ENCODE measurements at regions not wholly inside any gene's neighbourhood (a gene's known extent, or its start where the extent isn't known, plus 50 kb on each side); places are given as distances from the start of the nearest gene placed in this dataset.

- no peak for DNase-seq (ENCODE audit: low read depth in 3 of 3)
Observed at GRCh38 chr2:7812231-7812995, 869.4 kb upstream of the ID2 start.

GRCh38 chr2:7813541-7814292 lies 868.1 kb upstream of the ID2 start:
- DNase-seq (ENCODE audit: low read depth in 3 of 3): no peak

- no peak for DNase-seq (ENCODE audit: low read depth in 3 of 3)
Observed at GRCh38 chr2:7815726-7816125, 866.1 kb upstream of the ID2 start.

- DNase-seq (ENCODE audit: low read depth in 3 of 3): no peak
Observed at GRCh38 chr2:7816233-7816632, 865.6 kb upstream of the ID2 start.

- DNase-seq (ENCODE audit: low read depth in 3 of 3): no peak
Observed at GRCh38 chr2:7816944-7817343, 864.9 kb upstream of the ID2 start.

- no peak for DNase-seq (ENCODE audit: low read depth in 3 of 3)
Observed at GRCh38 chr2:7819316-7819715, 862.5 kb upstream of the ID2 start.

- no peak for DNase-seq (ENCODE audit: low read depth in 3 of 3)
Observed at GRCh38 chr2:7819850-7820249, 862.0 kb upstream of the ID2 start.

GRCh38 chr2:7824211-7824610 lies 857.6 kb upstream of the ID2 start:
- no peak for DNase-seq (ENCODE audit: low read depth in 3 of 3)

- no peak for DNase-seq (ENCODE audit: low read depth in 3 of 3)
Observed at GRCh38 chr2:7825591-7826312, 856.1 kb upstream of the ID2 start.

- DNase-seq (ENCODE audit: low read depth in 3 of 3): no peak
Observed at GRCh38 chr2:7826656-7827055, 855.2 kb upstream of the ID2 start.

- no peak for DNase-seq (ENCODE audit: low read depth in 3 of 3)
Observed at GRCh38 chr2:7829241-7829640, 852.6 kb upstream of the ID2 start.

- DNase-seq (ENCODE audit: low read depth in 3 of 3): no peak
Observed at GRCh38 chr2:7830616-7831015, 851.2 kb upstream of the ID2 start.

- DNase-seq (ENCODE audit: low read depth in 3 of 3): no peak
Observed at GRCh38 chr2:7835151-7835550, 846.7 kb upstream of the ID2 start.

GRCh38 chr2:7835693-7836680 lies 845.9 kb upstream of the ID2 start:
- no peak for DNase-seq (ENCODE audit: low read depth in 3 of 3)

GRCh38 chr2:7837237-7837760 lies 844.6 kb upstream of the ID2 start:
- no peak for DNase-seq (ENCODE audit: low read depth in 3 of 3)

- no peak for DNase-seq (ENCODE audit: low read depth in 3 of 3)
Observed at GRCh38 chr2:7838669-7839068, 843.2 kb upstream of the ID2 start.

- no peak for DNase-seq (ENCODE audit: low read depth in 3 of 3)
Observed at GRCh38 chr2:7840651-7841380, 841.0 kb upstream of the ID2 start.

- no peak for DNase-seq (ENCODE audit: low read depth in 3 of 3)
Observed at GRCh38 chr2:7841751-7842150, 840.1 kb upstream of the ID2 start.

GRCh38 chr2:7844414-7844965 lies 837.4 kb upstream of the ID2 start:
- no peak for DNase-seq (ENCODE audit: low read depth in 3 of 3)

- DNase-seq (ENCODE audit: low read depth in 3 of 3): no peak
Observed at GRCh38 chr2:7845332-7845731, 836.5 kb upstream of the ID2 start.
